Body of pancreas (tissue), 4 donors: ENCODE measurements at regions not wholly inside any gene's neighbourhood (a gene's known extent, or its start where the extent isn't known, plus 50 kb on each side); places are given as distances from the start of the nearest gene placed in this dataset.

Experiments
- POLR2A ChIP-seq, 3 donors: fragments of 450-650 bp; IDR thresholded peaks; one replicate each; pipeline ENCODE4 v1.6.1; 2016; ENCODE audit warnings: antibody characterized with exemption in 3 of 3, mild to moderate bottlenecking in 2 of 3
- TF ChIP-seq, protein P1 (sequence below), 7 experiments: fragments of 450-650 bp in 4 of 7; fragments of 200-600 bp in 3 of 7; sonication (generic) in 3 of 7; IDR thresholded peaks; one replicate each; pipeline ENCODE4 v1.5.1; 2016 to 2019; ENCODE audit warnings: antibody characterized with exemption in 7 of 7

GRCh38 chr13:30147421-30147820 lies 159.9 kb downstream of the KATNAL1 start:
- TF ChIP-seq, protein P1, sequence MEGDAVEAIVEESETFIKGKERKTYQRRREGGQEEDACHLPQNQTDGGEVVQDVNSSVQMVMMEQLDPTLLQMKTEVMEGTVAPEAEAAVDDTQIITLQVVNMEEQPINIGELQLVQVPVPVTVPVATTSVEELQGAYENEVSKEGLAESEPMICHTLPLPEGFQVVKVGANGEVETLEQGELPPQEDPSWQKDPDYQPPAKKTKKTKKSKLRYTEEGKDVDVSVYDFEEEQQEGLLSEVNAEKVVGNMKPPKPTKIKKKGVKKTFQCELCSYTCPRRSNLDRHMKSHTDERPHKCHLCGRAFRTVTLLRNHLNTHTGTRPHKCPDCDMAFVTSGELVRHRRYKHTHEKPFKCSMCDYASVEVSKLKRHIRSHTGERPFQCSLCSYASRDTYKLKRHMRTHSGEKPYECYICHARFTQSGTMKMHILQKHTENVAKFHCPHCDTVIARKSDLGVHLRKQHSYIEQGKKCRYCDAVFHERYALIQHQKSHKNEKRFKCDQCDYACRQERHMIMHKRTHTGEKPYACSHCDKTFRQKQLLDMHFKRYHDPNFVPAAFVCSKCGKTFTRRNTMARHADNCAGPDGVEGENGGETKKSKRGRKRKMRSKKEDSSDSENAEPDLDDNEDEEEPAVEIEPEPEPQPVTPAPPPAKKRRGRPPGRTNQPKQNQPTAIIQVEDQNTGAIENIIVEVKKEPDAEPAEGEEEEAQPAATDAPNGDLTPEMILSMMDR (IDR thresholded peaks at IDR 0.05) = no peak
- TF ChIP-seq POLR2A (IDR thresholded peaks at IDR 0.05) = no peak
